OCI-LY7 (cell line): ENCODE measurements at regions not wholly inside any gene's neighbourhood (a gene's known extent, or its start where the extent isn't known, plus 50 kb on each side); places are given as distances from the start of the nearest gene placed in this dataset.

Source experiments
- BruUV-seq: library from RNA; stranded (reverse); fragments of 400-500 nt; replicated peaks from 2 replicates; lab custom pipeline; 2021; lab: Mats Ljungman, UMichigan
- CTCF ChIA-PET: fragments of 300-600 bp; sonication (Branson Sonifier 250); formaldehyde crosslinking; loops from one replicate; lab custom pipeline; 2022; ENCODE audit warnings: antibody characterized with exemption; ENCODE audit not compliant: unreplicated experiment; lab: Charles Lee
- POLR2A ChIA-PET: fragments of 300-600 bp; sonication (Branson Sonifier 250); formaldehyde crosslinking; loops from one replicate; lab custom pipeline; 2022; ENCODE audit warnings: antibody characterized with exemption; lab: Charles Lee
- DNase-seq: peaks from one replicate; pipeline ENCODE4 v3.0.0-alpha.2; 2015; ENCODE audit warnings: low spot score
- H2AFZ ChIP-seq: fragments of 200-600 bp; sonication (generic), shearing (Covaris generic); 2 replicates; pipeline ENCODE4 v1.6.1; 2014; ENCODE audit warnings: mild to moderate bottlenecking, antibody characterized with exemption, low read length, moderate library complexity
- H3K27ac ChIP-seq: fragments of 200-600 bp; sonication (generic); 2 replicates; pipeline ENCODE4 v1.5.1; 2014; ENCODE audit warnings: mixed run types, low read depth, mild to moderate bottlenecking, moderate library complexity, low read length, inconsistent platforms; ENCODE audit not compliant: poor library complexity, severe bottlenecking
- H3K36me3 ChIP-seq: fragments of 200-600 bp; sonication (generic); 2 replicates; pipeline ENCODE4 v1.6.1; 2014; ENCODE audit warnings: mild to moderate bottlenecking, antibody characterized with exemption, low read length, moderate library complexity, mixed read lengths; ENCODE audit not compliant: insufficient read depth
- H3K4me1 ChIP-seq: fragments of 200-600 bp; sonication (generic); 2 replicates; pipeline ENCODE4 v1.5.1; 2014; ENCODE audit warnings: mild to moderate bottlenecking, low read length; ENCODE audit not compliant: insufficient read depth, poor library complexity, severe bottlenecking
- H3K4me2 ChIP-seq: fragments of 200-600 bp; sonication (generic); 2 replicates; pipeline ENCODE4 v1.6.1; 2014; ENCODE audit warnings: mild to moderate bottlenecking, low read length
- H3K4me3 ChIP-seq: fragments of 200-600 bp; sonication (generic); 2 replicates; pipeline ENCODE4 v1.5.1; 2014; ENCODE audit warnings: mild to moderate bottlenecking, low read depth, low read length; ENCODE audit not compliant: poor library complexity, severe bottlenecking
- H3K79me2 ChIP-seq: fragments of 200-600 bp; sonication (generic); 2 replicates; pipeline ENCODE4 v1.6.1; 2016; ENCODE audit warnings: low read depth, mild to moderate bottlenecking, low read length, moderate library complexity, mixed read lengths; ENCODE audit not compliant: insufficient read depth
- H3K9me2 ChIP-seq: fragments of 200-600 bp; sonication (generic); 2 replicates; pipeline ENCODE4 v1.6.1; 2016; ENCODE audit warnings: mild to moderate bottlenecking, low read length, mixed read lengths; ENCODE audit not compliant: insufficient read depth
- H3K9me3 ChIP-seq: fragments of 200-600 bp; sonication (generic); 2 replicates; pipeline ENCODE4 v1.6.1; 2014; ENCODE audit warnings: mild to moderate bottlenecking, mixed run types, low read length, mixed read lengths
- H4K20me1 ChIP-seq: fragments of 200-600 bp; sonication (generic); 2 replicates; pipeline ENCODE4 v1.6.1; 2014; ENCODE audit warnings: mild to moderate bottlenecking, antibody characterized with exemption, low read length, moderate library complexity, mixed read lengths; ENCODE audit not compliant: insufficient read depth
- EZH2phosphoT487 ChIP-seq: fragments of 200-600 bp; sonication (generic); IDR thresholded peaks from 2 replicates; pipeline ENCODE4 v1.6.1; 2018; ENCODE audit warnings: low read depth, borderline replicate concordance, mild to moderate bottlenecking, mixed run types, antibody characterized with exemption, low read length, moderate library complexity, mixed read lengths
- intact Hi-C: fragments of 100-400 bp; cut with micrococcal nuclease; formaldehyde crosslinking; loops from one replicate; pipeline ENCODE4 v1.10.0; 2022; ENCODE audit not compliant: unreplicated experiment
- TF ChIP-seq, protein P1 (sequence below): fragments of 200-600 bp; sonication (generic); conservative IDR thresholded peaks from 2 replicates; pipeline ENCODE4 v1.5.1; 2014; ENCODE audit warnings: mild to moderate bottlenecking, antibody characterized with exemption, low read length, moderate library complexity, mixed read lengths

DNA sequence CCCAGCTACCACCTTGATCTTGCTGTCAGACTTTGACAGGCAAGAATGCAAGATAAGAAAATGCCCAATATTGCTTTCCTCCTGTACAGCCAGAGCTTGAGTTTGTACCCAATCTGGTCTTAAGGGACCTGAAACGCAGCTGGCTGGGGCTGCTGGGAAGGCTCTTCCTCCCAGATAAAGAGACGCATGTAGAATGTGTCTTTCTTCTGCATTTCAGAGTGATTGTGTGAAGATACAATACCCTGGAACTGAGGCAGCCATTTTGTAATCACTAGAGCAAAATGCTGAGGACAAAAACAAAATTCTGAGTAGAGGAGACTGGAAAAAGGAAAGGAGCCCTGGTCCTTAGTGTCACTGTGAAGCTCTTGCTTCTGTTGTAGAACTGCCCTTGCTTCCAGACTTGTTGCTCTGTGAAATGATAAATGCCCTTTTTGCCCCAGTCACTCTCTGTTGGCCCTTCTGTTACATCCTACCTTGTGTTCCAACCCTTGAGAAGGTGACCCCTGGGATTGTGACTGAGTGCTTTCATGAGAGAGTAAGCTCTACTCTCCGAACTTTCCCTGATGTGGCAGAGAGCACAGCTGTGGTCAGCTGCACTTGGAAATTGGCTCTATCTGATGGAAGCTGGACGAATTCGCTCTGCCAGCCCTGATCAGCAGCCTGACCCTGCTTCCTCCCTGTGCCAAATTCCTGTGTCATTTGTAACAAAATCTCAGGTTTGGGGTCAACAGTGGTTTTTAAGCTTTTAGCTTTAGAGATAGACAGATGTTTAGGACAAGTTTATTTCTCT, 137.4 kb upstream of the RBMS1 start:
- H3K4me3 ChIP-seq, result no peak overlapping the region
- no peak for TF ChIP-seq EZH2phosphoT487
- TF ChIP-seq, protein P1, sequence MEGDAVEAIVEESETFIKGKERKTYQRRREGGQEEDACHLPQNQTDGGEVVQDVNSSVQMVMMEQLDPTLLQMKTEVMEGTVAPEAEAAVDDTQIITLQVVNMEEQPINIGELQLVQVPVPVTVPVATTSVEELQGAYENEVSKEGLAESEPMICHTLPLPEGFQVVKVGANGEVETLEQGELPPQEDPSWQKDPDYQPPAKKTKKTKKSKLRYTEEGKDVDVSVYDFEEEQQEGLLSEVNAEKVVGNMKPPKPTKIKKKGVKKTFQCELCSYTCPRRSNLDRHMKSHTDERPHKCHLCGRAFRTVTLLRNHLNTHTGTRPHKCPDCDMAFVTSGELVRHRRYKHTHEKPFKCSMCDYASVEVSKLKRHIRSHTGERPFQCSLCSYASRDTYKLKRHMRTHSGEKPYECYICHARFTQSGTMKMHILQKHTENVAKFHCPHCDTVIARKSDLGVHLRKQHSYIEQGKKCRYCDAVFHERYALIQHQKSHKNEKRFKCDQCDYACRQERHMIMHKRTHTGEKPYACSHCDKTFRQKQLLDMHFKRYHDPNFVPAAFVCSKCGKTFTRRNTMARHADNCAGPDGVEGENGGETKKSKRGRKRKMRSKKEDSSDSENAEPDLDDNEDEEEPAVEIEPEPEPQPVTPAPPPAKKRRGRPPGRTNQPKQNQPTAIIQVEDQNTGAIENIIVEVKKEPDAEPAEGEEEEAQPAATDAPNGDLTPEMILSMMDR, result no peak
- H4K20me1 ChIP-seq, result no peaks in the 10 kb centered on the region
- H3K9me3 ChIP-seq, result no peaks in the 10 kb centered on the region
- no peaks in the 10 kb centered on the region for H3K36me3 ChIP-seq
- ChIA-PET CTCF (no interaction called here), POLR2A (interaction anchor here (0.5 to 1.7 kb wide), 3 partner anchors 9 to 121 kb away, joined by 3 read pairs; no protein-coding TSS in a partner anchor)
- H3K9me2 ChIP-seq, result no peaks in the 10 kb centered on the region
- H2AFZ ChIP-seq, result no peak overlapping the region
- intact Hi-C loops, result no loop called here
- no peaks in the 10 kb centered on the region for H3K4me1 ChIP-seq
- H3K27ac ChIP-seq, result no peak overlapping the region
- H3K79me2 ChIP-seq, result no peaks in the 10 kb centered on the region
- no TSS peak for BruUV-seq
- no peak for DNase-seq
- H3K4me2 ChIP-seq, result no peak overlapping the region

DNA sequence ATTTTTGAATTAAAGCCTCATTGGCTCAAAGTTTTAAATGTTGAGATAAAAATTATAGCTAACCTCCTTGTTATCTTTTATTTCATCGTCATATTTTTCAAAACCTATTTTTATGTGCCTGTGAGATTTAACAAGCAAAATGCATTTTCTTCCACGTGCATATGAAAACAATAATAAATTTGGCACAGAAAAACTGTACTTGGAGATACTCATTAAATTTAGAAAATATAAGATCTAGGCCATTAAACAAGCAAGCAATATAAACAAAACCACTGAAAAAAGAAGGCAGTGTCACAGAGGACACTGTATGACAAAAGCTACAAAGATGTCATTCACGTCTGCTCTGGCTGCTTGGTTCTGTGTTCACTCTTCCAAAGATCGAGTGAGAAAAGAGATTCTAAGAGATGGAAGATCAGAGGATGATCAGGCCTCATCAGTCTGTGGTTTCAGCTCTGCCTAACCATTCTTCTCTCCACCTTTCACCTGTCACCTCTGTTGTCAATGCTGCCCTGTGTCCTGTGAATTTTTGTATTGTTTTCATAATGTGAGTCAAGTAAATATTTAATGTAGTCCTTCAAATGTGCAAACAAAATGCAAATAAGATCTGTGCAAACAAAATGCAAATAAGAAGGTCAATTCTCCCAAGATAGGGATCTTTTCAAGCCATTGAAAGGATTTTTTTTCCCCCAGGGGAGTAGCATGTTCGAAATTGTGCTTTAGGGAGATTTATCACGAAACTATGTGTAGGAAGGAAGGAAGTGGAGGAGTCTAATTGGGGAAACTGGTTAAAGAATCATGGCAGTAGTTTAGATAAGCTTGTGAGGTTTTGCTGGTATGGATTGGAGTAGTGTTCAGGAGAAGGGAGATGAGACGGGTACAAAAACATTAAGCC, 138.7 kb upstream of the RBMS1 start:
- CTCF ChIA-PET, result no interaction called here
- H3K27ac ChIP-seq, result no peak overlapping the region

More for the DNA sequence above, 138.7 kb upstream of the RBMS1 start:
- Histone ChIP-seq H3K4me2 (no peak overlapping the region), H2AFZ (no peak overlapping the region), H3K79me2 (no peaks in the 10 kb centered on the region), H3K36me3 (no peaks in the 10 kb centered on the region), H3K4me1 (no peaks in the 10 kb centered on the region), H3K9me2 (no peaks in the 10 kb centered on the region), H3K4me3 (no peak overlapping the region), H3K9me3 (no peaks in the 10 kb centered on the region), H4K20me1 (no peaks in the 10 kb centered on the region)
- no TSS peak for BruUV-seq
- intact Hi-C loops, result no loop called here
- TF ChIP-seq, protein P1, result no peak
- TF ChIP-seq EZH2phosphoT487, result no peak
- POLR2A ChIA-PET, result interaction anchor here (1.3 kb wide), 1 partner anchor 19 kb away, joined by 3 read pairs; no protein-coding TSS in a partner anchor
- no peak for DNase-seq
